ENCODE measurements at regions not wholly inside any gene's neighbourhood (a gene's known extent, or its start where the extent isn't known, plus 50 kb on each side); places are given as distances from the start of the nearest gene placed in this dataset.

- no peak overlapping the region for H3K4me3 Mint-ChIP-seq
These were observed 191.3 kb upstream of the DMRTA1 start for GRCh38 chr9:22255337-22255736.

GRCh38 chr9:22256381-22256780, 190.2 kb upstream of the DMRTA1 start:
- Mint-ChIP-seq H3K36me3 (ENCODE audit: low read depth) (no peaks in the 10 kb centered on the region), H3K27me3 (ENCODE audit: low read depth) (no peaks in the 10 kb centered on the region), H3K4me3 (no peak overlapping the region), H3K27ac (no peak overlapping the region), H3K4me1 (no peaks in the 10 kb centered on the region), H3K9me3 (peaks cover 9% of the 10 kb centered on the region)
- TF ChIP-seq CTCF (IDR thresholded peaks at IDR 0.05; ENCODE audit: unreplicated experiment in 3 of 3), result no peak

More at GRCh38 chr9:22255337-22255736, 191.3 kb upstream of the DMRTA1 start:
- no peak for TF ChIP-seq CTCF (IDR thresholded peaks at IDR 0.05; ENCODE audit: unreplicated experiment in 3 of 3)
- Mint-ChIP-seq H3K9me3 (peaks cover 9% of the 10 kb centered on the region), H3K36me3 (ENCODE audit: low read depth) (no peaks in the 10 kb centered on the region), H3K27ac (no peak overlapping the region), H3K27me3 (ENCODE audit: low read depth) (no peaks in the 10 kb centered on the region), H3K4me1 (no peaks in the 10 kb centered on the region)

GRCh38 chr9:22257026-22257816, 189.4 kb upstream of the DMRTA1 start:
- Mint-ChIP-seq H3K27me3 (ENCODE audit: low read depth) (no peaks in the 10 kb centered on the region), H3K27ac (no peak overlapping the region), H3K36me3 (ENCODE audit: low read depth) (no peaks in the 10 kb centered on the region), H3K4me3 (no peak overlapping the region), H3K9me3 (peaks cover 2% of the 10 kb centered on the region), H3K4me1 (no peaks in the 10 kb centered on the region)
- TF ChIP-seq CTCF (IDR thresholded peaks at IDR 0.05; ENCODE audit: unreplicated experiment in 3 of 3), result no peak

GRCh38 chr9:22265038-22265437, 181.6 kb upstream of the DMRTA1 start:
- Mint-ChIP-seq H3K27ac (no peak overlapping the region), H3K36me3 (ENCODE audit: low read depth) (no peaks in the 10 kb centered on the region), H3K4me1 (no peaks in the 10 kb centered on the region), H3K27me3 (ENCODE audit: low read depth) (no peaks in the 10 kb centered on the region), H3K9me3 (peaks cover 19% of the 10 kb centered on the region), H3K4me3 (no peak overlapping the region)
- TF ChIP-seq CTCF (IDR thresholded peaks at IDR 0.05; ENCODE audit: unreplicated experiment in 3 of 3), result no peak

- peaks cover 19% of the 10 kb centered on the region for H3K9me3 Mint-ChIP-seq
- no peak for TF ChIP-seq CTCF (IDR thresholded peaks at IDR 0.05; ENCODE audit: unreplicated experiment in 3 of 3)
- H3K27ac Mint-ChIP-seq, result no peak overlapping the region
- H3K27me3 Mint-ChIP-seq (ENCODE audit: low read depth), result no peaks in the 10 kb centered on the region
- no peak overlapping the region for H3K4me3 Mint-ChIP-seq
- H3K4me1 Mint-ChIP-seq, result no peaks in the 10 kb centered on the region
- H3K36me3 Mint-ChIP-seq (ENCODE audit: low read depth), result no peaks in the 10 kb centered on the region
These were observed 181.1 kb upstream of the DMRTA1 start for GRCh38 chr9:22265534-22265933.

GRCh38 chr9:22274477-22274876, 172.1 kb upstream of the DMRTA1 start:
- H3K9me3 Mint-ChIP-seq, result no peaks in the 10 kb centered on the region
- H3K27ac Mint-ChIP-seq, result no peak overlapping the region
- H3K4me3 Mint-ChIP-seq, result no peak overlapping the region
- H3K27me3 Mint-ChIP-seq (ENCODE audit: low read depth), result no peaks in the 10 kb centered on the region
- no peak for TF ChIP-seq CTCF (IDR thresholded peaks at IDR 0.05; ENCODE audit: unreplicated experiment in 3 of 3)
- H3K4me1 Mint-ChIP-seq, result no peaks in the 10 kb centered on the region
- no peaks in the 10 kb centered on the region for H3K36me3 Mint-ChIP-seq (ENCODE audit: low read depth)

Measured in nephron (organoid).